Neural cell (in vitro differentiated cells): ENCODE measurements at regions not wholly inside any gene's neighbourhood (a gene's known extent, or its start where the extent isn't known, plus 50 kb on each side); places are given as distances from the start of the nearest gene placed in this dataset.

Source experiments
- EP300 ChIP-seq: fragments of 450-650 bp; conservative IDR thresholded peaks from 2 replicates; pipeline ENCODE4 v1.6.1; 2014; ENCODE audit warnings: antibody characterized with exemption, mild to moderate bottlenecking, moderate library complexity; ENCODE audit not compliant: poor library complexity, severe bottlenecking
- EZH2 ChIP-seq: fragments of 200-600, 300-800 bp; shearing (Covaris generic), sonication (generic); IDR thresholded peaks from 2 replicates; pipeline ENCODE4 v1.6.1; 2014; ENCODE audit warnings: antibody characterized with exemption, low read length, borderline replicate concordance, mild to moderate bottlenecking; ENCODE audit not compliant: insufficient read depth, poor library complexity, severe bottlenecking
- MXI1 ChIP-seq: fragments of 450-650 bp; conservative IDR thresholded peaks from 2 replicates; pipeline ENCODE4 v1.6.1; 2014; ENCODE audit warnings: antibody characterized with exemption, mild to moderate bottlenecking; ENCODE audit not compliant: poor library complexity, severe bottlenecking
- POLR2AphosphoS5 ChIP-seq: IDR thresholded peaks from 2 replicates; pipeline ENCODE4 v1.6.1; 2012
- RAD21 ChIP-seq: fragments of 450-650 bp; conservative IDR thresholded peaks from 2 replicates; pipeline ENCODE4 v1.6.1; 2014; ENCODE audit warnings: antibody characterized with exemption, mild to moderate bottlenecking, moderate library complexity
- SMC3 ChIP-seq: fragments of 450-650 bp; conservative IDR thresholded peaks from 2 replicates; pipeline ENCODE4 v1.6.1; 2014; ENCODE audit warnings: antibody characterized with exemption, mild to moderate bottlenecking, moderate library complexity; ENCODE audit not compliant: poor library complexity
- TAF1 ChIP-seq: IDR thresholded peaks from 2 replicates; pipeline ENCODE4 v1.6.1; 2012; ENCODE audit warnings: low read depth
- TF ChIP-seq, protein P1 (sequence below): fragments of 450-650 bp; IDR thresholded peaks from 2 replicates; pipeline ENCODE4 v1.5.1; 2014; ENCODE audit warnings: antibody characterized with exemption, mild to moderate bottlenecking, moderate library complexity; ENCODE audit not compliant: poor library complexity, severe bottlenecking
- TF ChIP-seq, protein P2 (sequence below): IDR thresholded peaks from 2 replicates; pipeline ENCODE4 v1.6.1; 2012; ENCODE audit warnings: borderline replicate concordance

DNA sequence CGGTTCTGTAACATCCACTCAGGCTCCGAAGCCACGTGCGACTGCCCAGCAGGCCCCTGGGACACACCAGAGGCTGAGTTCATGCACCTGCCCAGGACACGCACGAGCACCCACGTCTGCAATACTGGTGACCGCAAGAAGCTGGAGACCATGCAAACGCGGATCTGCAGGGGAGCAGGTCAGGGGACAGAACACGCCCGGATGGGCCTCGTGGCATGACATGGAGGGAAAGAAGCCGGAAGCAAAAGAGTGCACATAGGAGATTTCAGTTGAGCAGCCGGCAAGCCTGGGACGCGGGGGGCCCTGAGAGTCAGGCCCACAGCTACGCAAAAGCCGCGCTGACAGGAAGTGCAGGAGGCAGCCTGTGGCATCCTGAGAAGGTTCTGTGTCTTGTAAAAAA is 73.7 kb downstream of the FOXL3 start:
- TF ChIP-seq, protein P1, sequence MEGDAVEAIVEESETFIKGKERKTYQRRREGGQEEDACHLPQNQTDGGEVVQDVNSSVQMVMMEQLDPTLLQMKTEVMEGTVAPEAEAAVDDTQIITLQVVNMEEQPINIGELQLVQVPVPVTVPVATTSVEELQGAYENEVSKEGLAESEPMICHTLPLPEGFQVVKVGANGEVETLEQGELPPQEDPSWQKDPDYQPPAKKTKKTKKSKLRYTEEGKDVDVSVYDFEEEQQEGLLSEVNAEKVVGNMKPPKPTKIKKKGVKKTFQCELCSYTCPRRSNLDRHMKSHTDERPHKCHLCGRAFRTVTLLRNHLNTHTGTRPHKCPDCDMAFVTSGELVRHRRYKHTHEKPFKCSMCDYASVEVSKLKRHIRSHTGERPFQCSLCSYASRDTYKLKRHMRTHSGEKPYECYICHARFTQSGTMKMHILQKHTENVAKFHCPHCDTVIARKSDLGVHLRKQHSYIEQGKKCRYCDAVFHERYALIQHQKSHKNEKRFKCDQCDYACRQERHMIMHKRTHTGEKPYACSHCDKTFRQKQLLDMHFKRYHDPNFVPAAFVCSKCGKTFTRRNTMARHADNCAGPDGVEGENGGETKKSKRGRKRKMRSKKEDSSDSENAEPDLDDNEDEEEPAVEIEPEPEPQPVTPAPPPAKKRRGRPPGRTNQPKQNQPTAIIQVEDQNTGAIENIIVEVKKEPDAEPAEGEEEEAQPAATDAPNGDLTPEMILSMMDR, result no peak
- TF ChIP-seq EZH2 (no peak), EP300 (no peak), POLR2AphosphoS5 (no peak), TAF1 (no peak), MXI1 (no peak), SMC3 (no peak), RAD21 (no peak)
- TF ChIP-seq, protein P2, sequence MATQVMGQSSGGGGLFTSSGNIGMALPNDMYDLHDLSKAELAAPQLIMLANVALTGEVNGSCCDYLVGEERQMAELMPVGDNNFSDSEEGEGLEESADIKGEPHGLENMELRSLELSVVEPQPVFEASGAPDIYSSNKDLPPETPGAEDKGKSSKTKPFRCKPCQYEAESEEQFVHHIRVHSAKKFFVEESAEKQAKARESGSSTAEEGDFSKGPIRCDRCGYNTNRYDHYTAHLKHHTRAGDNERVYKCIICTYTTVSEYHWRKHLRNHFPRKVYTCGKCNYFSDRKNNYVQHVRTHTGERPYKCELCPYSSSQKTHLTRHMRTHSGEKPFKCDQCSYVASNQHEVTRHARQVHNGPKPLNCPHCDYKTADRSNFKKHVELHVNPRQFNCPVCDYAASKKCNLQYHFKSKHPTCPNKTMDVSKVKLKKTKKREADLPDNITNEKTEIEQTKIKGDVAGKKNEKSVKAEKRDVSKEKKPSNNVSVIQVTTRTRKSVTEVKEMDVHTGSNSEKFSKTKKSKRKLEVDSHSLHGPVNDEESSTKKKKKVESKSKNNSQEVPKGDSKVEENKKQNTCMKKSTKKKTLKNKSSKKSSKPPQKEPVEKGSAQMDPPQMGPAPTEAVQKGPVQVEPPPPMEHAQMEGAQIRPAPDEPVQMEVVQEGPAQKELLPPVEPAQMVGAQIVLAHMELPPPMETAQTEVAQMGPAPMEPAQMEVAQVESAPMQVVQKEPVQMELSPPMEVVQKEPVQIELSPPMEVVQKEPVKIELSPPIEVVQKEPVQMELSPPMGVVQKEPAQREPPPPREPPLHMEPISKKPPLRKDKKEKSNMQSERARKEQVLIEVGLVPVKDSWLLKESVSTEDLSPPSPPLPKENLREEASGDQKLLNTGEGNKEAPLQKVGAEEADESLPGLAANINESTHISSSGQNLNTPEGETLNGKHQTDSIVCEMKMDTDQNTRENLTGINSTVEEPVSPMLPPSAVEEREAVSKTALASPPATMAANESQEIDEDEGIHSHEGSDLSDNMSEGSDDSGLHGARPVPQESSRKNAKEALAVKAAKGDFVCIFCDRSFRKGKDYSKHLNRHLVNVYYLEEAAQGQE, result no peak
